ENCODE measurements at regions not wholly inside any gene's neighbourhood (a gene's known extent, or its start where the extent isn't known, plus 50 kb on each side); places are given as distances from the start of the nearest gene placed in this dataset.

DNA sequence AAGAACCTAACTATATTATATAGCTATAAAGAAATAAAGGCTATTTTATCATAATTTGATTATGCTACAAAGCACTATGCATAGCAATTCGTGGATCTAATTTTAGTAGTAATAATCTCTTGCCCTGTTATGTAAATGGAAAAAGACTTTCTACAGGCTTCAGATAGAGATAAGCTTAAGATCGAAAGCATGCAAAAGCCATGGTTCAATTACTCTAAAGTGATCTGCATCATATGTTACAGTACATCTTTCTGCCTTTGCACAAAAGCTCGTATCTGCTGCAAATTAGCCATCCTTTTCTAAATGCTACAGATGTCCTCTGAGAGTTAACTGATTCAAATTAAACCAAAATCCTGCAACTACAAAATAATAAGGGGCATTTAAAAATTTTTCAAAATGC is 234.8 kb upstream of the TMEM161B start:
- no peak overlapping the region for H3K4me3 ChIP-seq (ENCODE audit: low read depth, low read length)
- TF ChIP-seq, protein P1, sequence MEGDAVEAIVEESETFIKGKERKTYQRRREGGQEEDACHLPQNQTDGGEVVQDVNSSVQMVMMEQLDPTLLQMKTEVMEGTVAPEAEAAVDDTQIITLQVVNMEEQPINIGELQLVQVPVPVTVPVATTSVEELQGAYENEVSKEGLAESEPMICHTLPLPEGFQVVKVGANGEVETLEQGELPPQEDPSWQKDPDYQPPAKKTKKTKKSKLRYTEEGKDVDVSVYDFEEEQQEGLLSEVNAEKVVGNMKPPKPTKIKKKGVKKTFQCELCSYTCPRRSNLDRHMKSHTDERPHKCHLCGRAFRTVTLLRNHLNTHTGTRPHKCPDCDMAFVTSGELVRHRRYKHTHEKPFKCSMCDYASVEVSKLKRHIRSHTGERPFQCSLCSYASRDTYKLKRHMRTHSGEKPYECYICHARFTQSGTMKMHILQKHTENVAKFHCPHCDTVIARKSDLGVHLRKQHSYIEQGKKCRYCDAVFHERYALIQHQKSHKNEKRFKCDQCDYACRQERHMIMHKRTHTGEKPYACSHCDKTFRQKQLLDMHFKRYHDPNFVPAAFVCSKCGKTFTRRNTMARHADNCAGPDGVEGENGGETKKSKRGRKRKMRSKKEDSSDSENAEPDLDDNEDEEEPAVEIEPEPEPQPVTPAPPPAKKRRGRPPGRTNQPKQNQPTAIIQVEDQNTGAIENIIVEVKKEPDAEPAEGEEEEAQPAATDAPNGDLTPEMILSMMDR (IDR thresholded peaks at IDR 0.05; ENCODE audit: low read depth, low read length): no peak
- no peaks in the 10 kb centered on the region for H3K36me3 ChIP-seq
- H3K27ac ChIP-seq: no peak overlapping the region
- no peaks in the 10 kb centered on the region for H3K27me3 ChIP-seq (ENCODE audit: insufficient read depth, low read depth, severe bottlenecking)
- no peaks in the 10 kb centered on the region for H3K9me3 ChIP-seq (ENCODE audit: severe bottlenecking)
- no peak for DNase-seq

DNA sequence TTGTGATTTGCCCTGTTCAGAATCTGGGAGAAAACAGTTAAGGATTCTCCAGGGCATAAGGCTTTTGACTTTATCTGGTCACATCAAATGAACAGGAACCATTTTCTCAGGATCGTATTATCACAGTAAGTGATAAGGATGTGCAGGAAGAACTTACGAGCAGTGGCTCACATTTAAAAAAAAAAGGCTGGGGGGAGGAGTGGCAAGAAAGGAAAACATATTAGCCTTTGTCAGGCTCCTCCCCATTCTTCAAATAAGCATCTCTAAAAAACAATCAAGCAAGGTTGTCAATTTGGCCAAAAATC is 234.3 kb upstream of the TMEM161B start:
- H3K27ac ChIP-seq: no peak overlapping the region
- no peak for DNase-seq
- no peak overlapping the region for H3K4me3 ChIP-seq (ENCODE audit: low read depth, low read length)
- H3K36me3 ChIP-seq: no peaks in the 10 kb centered on the region
- TF ChIP-seq, protein P1 (IDR thresholded peaks at IDR 0.05; ENCODE audit: low read depth, low read length): no peak
- H3K9me3 ChIP-seq (ENCODE audit: severe bottlenecking): no peaks in the 10 kb centered on the region
- H3K27me3 ChIP-seq (ENCODE audit: insufficient read depth, low read depth, severe bottlenecking): no peaks in the 10 kb centered on the region

DNA sequence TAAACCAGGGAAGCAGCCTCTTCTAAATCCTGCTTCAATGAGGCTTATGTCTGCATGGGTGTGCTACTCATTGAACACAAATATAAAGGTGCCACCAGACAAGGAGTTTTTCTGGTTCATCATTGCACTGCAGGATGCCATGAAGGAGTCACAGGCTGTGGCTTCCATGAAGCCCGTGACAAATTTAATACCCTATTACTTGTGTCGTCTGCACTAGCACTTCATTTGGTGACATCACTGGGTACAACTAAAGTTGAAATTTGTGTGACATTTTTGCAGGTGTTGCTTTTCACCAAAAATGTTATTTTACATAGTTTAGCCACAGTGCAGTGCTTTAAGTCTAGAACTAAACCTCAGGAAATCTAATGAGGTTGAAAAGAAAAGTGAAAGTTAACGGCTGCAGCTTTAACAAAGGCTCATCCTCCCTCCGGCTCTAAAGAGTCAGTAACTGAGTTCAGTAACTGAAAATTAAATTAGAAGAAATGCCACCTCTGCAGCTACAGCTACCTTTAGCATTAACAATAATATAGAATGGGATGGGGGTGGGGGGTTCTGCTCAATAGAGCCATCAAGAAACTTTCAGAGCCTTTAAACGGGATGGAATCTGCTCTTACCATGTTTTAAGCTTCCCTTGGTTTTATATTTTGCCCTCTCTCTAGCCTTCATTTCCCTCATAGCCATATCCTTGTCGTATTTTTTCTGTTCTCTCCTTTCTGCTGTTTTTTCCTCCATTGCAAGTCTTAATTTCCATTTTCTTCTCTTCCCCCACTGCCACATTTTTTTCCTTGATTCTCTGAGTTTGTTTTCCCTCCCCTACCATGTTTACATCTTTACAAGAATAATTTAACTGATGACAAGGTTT is 233.8 kb upstream of the TMEM161B start:
- TF ChIP-seq, protein P1 (IDR thresholded peaks at IDR 0.05; ENCODE audit: low read depth, low read length): no peak
- H3K27ac ChIP-seq: no peak overlapping the region
- no peak overlapping the region for H3K4me3 ChIP-seq (ENCODE audit: low read depth, low read length)
- H3K9me3 ChIP-seq (ENCODE audit: severe bottlenecking): no peaks in the 10 kb centered on the region
- DNase-seq: no peak
- no peaks in the 10 kb centered on the region for H3K36me3 ChIP-seq
- no peaks in the 10 kb centered on the region for H3K27me3 ChIP-seq (ENCODE audit: insufficient read depth, low read depth, severe bottlenecking)

DNA sequence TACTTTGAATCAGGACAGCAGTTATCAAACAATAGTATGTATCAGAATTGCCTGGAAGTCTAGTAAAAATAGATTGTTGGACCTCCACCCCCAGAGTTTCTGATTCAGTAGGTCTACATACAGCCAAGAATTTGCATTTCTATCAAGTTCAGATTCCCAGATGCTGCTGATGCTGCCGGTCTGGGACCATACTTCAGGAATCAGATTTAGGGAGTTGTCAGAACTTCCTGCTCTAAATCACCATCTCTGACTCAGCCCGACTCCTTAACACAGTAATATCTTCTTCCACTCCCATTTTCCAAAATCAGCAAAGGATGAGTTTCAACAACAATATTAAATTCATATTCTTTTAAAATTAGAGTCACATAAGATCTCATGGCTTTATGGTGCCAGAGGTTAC is 227.2 kb upstream of the TMEM161B start:
- H3K36me3 ChIP-seq: no peaks in the 10 kb centered on the region
- no peak overlapping the region for H3K27ac ChIP-seq
- no peak for DNase-seq
- no peak overlapping the region for H3K4me3 ChIP-seq (ENCODE audit: low read depth, low read length)
- no peaks in the 10 kb centered on the region for H3K27me3 ChIP-seq (ENCODE audit: insufficient read depth, low read depth, severe bottlenecking)
- TF ChIP-seq, protein P1 (IDR thresholded peaks at IDR 0.05; ENCODE audit: low read depth, low read length): no peak
- H3K9me3 ChIP-seq (ENCODE audit: severe bottlenecking): no peaks in the 10 kb centered on the region

DNA sequence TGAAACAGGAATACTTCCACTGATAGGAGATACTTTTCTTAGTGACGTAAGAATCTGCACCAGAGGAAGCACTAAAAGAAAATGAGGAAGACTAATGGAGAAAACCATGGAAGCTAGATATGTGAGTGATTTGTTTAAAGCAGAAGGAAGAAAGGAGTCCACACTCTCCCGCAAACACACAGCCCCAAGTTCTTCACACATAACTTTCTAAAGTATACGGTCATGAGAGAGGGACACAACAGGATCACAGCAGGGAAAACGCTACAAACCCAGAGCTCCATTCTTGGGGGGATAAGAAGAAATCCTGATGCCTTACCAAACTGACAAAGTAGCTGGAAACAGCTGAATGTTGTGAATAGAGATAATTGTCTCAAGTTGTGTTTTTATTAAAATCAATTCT is 222.2 kb upstream of the TMEM161B start:
- TF ChIP-seq, protein P1 (IDR thresholded peaks at IDR 0.05; ENCODE audit: low read depth, low read length): no peak
- no peak for DNase-seq
- Histone ChIP-seq H3K27ac (no peak overlapping the region), H3K4me3 (ENCODE audit: low read depth, low read length) (no peak overlapping the region), H3K36me3 (no peaks in the 10 kb centered on the region), H3K27me3 (ENCODE audit: insufficient read depth, low read depth, severe bottlenecking) (no peaks in the 10 kb centered on the region), H3K9me3 (ENCODE audit: severe bottlenecking) (no peaks in the 10 kb centered on the region)

DNA sequence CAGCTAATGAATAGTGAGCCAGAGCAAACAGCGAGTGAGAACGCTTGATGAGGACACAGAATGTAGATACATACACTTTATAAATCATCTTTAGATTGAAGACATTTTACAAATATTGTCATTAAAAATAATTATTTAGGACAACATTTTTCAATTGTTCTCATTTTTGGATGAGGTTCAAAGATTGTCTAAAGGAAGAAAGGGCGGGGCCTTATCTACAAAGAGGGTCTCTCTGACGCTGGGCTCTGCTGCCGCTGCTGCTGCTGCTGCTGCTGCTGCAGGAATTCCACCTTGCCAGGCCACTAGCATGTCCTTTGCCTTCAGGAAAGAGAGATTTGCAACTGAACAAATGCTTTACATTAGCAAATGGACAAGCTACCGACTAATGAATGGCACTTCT is 220.7 kb upstream of the TMEM161B start:
- Histone ChIP-seq H3K27ac (no peak overlapping the region), H3K27me3 (ENCODE audit: insufficient read depth, low read depth, severe bottlenecking) (no peaks in the 10 kb centered on the region), H3K36me3 (no peaks in the 10 kb centered on the region), H3K4me3 (ENCODE audit: low read depth, low read length) (no peak overlapping the region), H3K9me3 (ENCODE audit: severe bottlenecking) (no peaks in the 10 kb centered on the region)
- TF ChIP-seq, protein P1 (IDR thresholded peaks at IDR 0.05; ENCODE audit: low read depth, low read length): no peak
- DNase-seq: no peak
